ENCODE measurements at regions not wholly inside any gene's neighbourhood (a gene's known extent, or its start where the extent isn't known, plus 50 kb on each side); places are given as distances from the start of the nearest gene placed in this dataset.

DNA sequence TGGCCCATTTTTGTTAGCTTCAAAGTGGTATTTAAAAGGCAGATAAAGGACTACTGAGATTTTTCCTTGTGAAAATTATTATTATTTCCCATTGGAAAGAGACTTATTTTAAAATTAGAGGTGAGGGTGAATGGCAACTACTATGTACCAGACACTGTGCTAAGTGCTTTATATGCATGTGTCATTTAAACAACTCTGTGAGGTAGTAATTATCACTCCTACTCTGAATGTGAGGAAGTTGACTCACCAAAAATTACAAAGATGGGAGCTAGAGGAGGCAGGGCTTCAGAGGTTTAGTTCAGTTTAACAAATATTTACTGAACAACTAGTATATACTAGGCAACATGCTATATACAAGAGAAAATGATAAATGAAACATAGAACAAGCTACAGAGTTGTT lies 78.2 kb downstream of the MSL3 start:
- ChIA-PET POLR2A (no interaction called here), CTCF (no interaction called here)
- DNase-seq (ENCODE audit: low read depth), result no peak
- no peaks in the 10 kb centered on the region for H3K27me3 ChIP-seq (ENCODE audit: control insufficient read depth, insufficient read depth, low read length)
- TF ChIP-seq, protein P1, sequence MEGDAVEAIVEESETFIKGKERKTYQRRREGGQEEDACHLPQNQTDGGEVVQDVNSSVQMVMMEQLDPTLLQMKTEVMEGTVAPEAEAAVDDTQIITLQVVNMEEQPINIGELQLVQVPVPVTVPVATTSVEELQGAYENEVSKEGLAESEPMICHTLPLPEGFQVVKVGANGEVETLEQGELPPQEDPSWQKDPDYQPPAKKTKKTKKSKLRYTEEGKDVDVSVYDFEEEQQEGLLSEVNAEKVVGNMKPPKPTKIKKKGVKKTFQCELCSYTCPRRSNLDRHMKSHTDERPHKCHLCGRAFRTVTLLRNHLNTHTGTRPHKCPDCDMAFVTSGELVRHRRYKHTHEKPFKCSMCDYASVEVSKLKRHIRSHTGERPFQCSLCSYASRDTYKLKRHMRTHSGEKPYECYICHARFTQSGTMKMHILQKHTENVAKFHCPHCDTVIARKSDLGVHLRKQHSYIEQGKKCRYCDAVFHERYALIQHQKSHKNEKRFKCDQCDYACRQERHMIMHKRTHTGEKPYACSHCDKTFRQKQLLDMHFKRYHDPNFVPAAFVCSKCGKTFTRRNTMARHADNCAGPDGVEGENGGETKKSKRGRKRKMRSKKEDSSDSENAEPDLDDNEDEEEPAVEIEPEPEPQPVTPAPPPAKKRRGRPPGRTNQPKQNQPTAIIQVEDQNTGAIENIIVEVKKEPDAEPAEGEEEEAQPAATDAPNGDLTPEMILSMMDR (IDR thresholded peaks at IDR 0.05; ENCODE audit: insufficient read depth, low read depth, low read length), result no peak
- no peaks in the 10 kb centered on the region for H3K36me3 ChIP-seq (ENCODE audit: control insufficient read depth, insufficient read depth, low read length)
- H3K4me3 ChIP-seq (ENCODE audit: low read depth, low read length), result no peak overlapping the region

DNA sequence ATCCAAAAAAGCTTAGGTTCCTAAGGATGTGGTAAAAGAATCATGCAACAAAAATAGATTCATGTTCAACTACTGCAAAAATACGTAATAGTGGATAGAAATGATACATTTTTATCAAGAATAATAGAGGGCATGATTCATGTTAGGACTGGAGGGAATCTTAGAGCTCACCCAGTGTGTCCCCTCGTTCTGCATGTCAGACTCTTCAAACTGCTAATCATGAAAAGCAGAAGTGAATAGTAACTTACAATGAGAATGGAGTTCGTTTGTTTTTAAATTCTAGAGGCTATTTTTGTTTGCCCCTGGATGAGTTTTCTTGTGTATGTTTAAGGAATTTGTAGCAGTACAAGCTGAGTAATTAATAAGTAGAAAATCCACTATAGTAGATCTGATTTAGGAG lies 79.4 kb downstream of the MSL3 start:
- no peak overlapping the region for H3K4me3 ChIP-seq (ENCODE audit: low read depth, low read length)
- DNase-seq (ENCODE audit: low read depth), result no peak
- POLR2A ChIA-PET, result no interaction called here
- CTCF ChIA-PET, result no interaction called here
- TF ChIP-seq, protein P1 (IDR thresholded peaks at IDR 0.05; ENCODE audit: insufficient read depth, low read depth, low read length), result no peak
- no peaks in the 10 kb centered on the region for H3K27me3 ChIP-seq (ENCODE audit: control insufficient read depth, insufficient read depth, low read length)
- no peaks in the 10 kb centered on the region for H3K36me3 ChIP-seq (ENCODE audit: control insufficient read depth, insufficient read depth, low read length)

DNA sequence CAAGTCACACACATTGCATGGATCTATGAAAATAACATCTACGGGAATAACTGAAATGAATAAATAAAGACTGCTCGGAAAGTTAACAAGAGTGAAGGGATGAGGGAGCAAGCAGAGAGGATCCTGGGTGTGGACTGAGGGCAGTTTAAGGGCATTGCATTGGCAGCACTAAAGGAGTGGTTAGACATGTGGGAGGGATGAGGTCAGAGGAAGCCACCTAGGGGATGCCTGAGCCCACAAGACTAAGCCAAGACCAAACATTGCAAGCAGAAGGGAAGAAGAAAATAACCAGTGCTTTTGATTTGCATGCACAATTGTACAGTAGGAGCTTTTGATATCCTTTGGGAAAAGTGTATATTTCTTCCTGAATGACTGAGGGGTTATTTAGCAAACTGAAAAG lies 106.1 kb downstream of the MSL3 start:
- POLR2A ChIA-PET, result no interaction called here
- no peaks in the 10 kb centered on the region for H3K27me3 ChIP-seq (ENCODE audit: control insufficient read depth, insufficient read depth, low read length)
- CTCF ChIA-PET, result no interaction called here
- H3K36me3 ChIP-seq (ENCODE audit: control insufficient read depth, insufficient read depth, low read length), result no peaks in the 10 kb centered on the region
- H3K4me3 ChIP-seq (ENCODE audit: low read depth, low read length), result no peak overlapping the region
- DNase-seq (ENCODE audit: low read depth), result no peak
- TF ChIP-seq, protein P1 (IDR thresholded peaks at IDR 0.05; ENCODE audit: insufficient read depth, low read depth, low read length), result no peak

DNA sequence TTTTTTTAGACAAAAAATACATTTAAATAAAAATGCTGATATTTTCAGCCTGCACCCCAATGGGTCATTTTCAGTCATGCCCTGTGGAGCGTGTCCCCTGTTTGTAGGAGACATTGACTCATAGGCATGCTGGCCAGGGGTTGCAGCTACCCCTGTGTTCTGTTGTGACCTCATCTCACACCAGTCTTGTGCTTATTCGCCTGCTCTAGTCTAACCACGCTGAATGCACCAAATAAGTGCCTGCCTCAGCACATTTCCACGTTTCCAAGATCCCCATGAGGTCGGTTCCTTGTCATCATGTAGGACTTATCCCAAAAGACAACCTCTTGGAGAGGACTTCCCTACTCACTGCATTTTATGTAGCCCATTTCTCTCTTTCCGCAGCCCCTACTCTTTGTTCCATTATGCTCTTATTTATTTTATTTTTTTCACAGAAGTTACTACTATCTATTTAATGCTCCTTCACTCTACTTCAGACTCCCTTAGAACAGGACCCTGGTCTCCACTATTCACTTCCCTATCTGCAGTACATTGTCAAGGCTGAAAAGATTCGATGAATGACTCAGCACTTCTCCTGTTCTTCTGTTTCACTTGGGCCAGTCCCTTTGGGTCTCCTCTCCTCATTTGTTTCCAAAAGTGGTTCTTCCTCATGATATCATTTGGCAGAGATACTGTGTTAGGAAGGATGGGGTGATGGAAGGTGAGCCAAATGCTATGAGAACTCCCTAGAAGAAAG lies 109.7 kb downstream of the MSL3 start:
- TF ChIP-seq, protein P1 (IDR thresholded peaks at IDR 0.05; ENCODE audit: insufficient read depth, low read depth, low read length), result no peak
- DNase-seq (ENCODE audit: low read depth), result no peak
- no peaks in the 10 kb centered on the region for H3K27me3 ChIP-seq (ENCODE audit: control insufficient read depth, insufficient read depth, low read length)
- H3K36me3 ChIP-seq (ENCODE audit: control insufficient read depth, insufficient read depth, low read length), result no peaks in the 10 kb centered on the region
- no peak overlapping the region for H3K4me3 ChIP-seq (ENCODE audit: low read depth, low read length)
- ChIA-PET CTCF (no interaction called here), POLR2A (no interaction called here)

DNA sequence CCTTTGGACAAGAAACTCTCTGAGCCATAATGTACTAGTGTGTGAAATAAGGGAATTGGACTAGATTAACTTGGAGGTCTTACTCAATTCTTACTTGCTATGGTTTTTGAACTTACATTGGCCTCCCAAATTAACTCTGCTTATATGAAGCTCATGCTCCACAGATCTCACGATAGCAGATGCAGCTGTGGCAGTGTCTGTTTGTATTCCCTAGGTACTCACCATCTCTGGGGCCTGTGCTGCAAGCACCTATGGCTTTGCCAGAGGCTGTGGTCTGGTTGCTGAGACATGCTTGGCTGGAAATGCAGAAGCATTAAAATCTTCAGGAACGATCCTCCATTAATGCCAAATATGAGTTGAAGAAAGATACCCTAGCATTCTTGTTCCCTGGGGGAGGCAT lies 112.8 kb downstream of the MSL3 start:
- Histone ChIP-seq H3K36me3 (ENCODE audit: control insufficient read depth, insufficient read depth, low read length) (no peaks in the 10 kb centered on the region), H3K4me3 (ENCODE audit: low read depth, low read length) (no peak overlapping the region), H3K27me3 (ENCODE audit: control insufficient read depth, insufficient read depth, low read length) (no peaks in the 10 kb centered on the region)
- CTCF ChIA-PET, result no interaction called here
- no peak for DNase-seq (ENCODE audit: low read depth)
- POLR2A ChIA-PET, result no interaction called here
- TF ChIP-seq, protein P1 (IDR thresholded peaks at IDR 0.05; ENCODE audit: insufficient read depth, low read depth, low read length), result no peak
